Inflammatory macrophage treated with lipopolysaccharide for 4 hours (primary cell): ENCODE measurements at regions not wholly inside any gene's neighbourhood (a gene's known extent, or its start where the extent isn't known, plus 50 kb on each side); places are given as distances from the start of the nearest gene placed in this dataset.

Experiments
- DNase-seq: peaks from one replicate; pipeline ENCODE4 v3.0.0-alpha.2; 2020

GRCh38 chr3:135310317-135310716, 515.3 kb downstream of the EPHB1 start:
- no peak for DNase-seq

GRCh38 chr3:135311699-135312098, 516.6 kb downstream of the EPHB1 start:
- no peak for DNase-seq

GRCh38 chr3:135314237-135314636, 519.2 kb downstream of the EPHB1 start:
- DNase-seq, result no peak

GRCh38 chr3:135324301-135324700, 529.2 kb downstream of the EPHB1 start:
- DNase-seq, result no peak

GRCh38 chr3:135325096-135325495, 530.0 kb downstream of the EPHB1 start:
- no peak for DNase-seq

- DNase-seq, result no peak
Observed at GRCh38 chr3:135325726-135326235, 530.7 kb downstream of the EPHB1 start.

GRCh38 chr3:135326851-135327250, 531.8 kb downstream of the EPHB1 start:
- no peak for DNase-seq

GRCh38 chr3:135328036-135328435, 533.0 kb downstream of the EPHB1 start:
- DNase-seq, result no peak

GRCh38 chr3:135329479-135329878, 534.4 kb downstream of the EPHB1 start:
- DNase-seq, result no peak

GRCh38 chr3:135337192-135337591, 542.1 kb downstream of the EPHB1 start:
- no peak for DNase-seq

GRCh38 chr3:135348690-135349089, 553.6 kb downstream of the EPHB1 start:
- no peak for DNase-seq

- DNase-seq, result no peak
Observed at GRCh38 chr3:135349254-135349948, 554.3 kb downstream of the EPHB1 start.

- no peak for DNase-seq
Observed at GRCh38 chr3:135352213-135352612, 557.2 kb downstream of the EPHB1 start.

- DNase-seq, result no peak
Observed at GRCh38 chr3:135362889-135363288, 567.8 kb downstream of the EPHB1 start.

- no peak for DNase-seq
Observed at GRCh38 chr3:135364676-135365075, 569.6 kb downstream of the EPHB1 start.

GRCh38 chr3:135366816-135367215, 571.8 kb downstream of the EPHB1 start:
- no peak for DNase-seq

- no peak for DNase-seq
Observed at GRCh38 chr3:135368316-135368715, 573.3 kb downstream of the EPHB1 start.

- DNase-seq, result no peak
Observed at GRCh38 chr3:135368781-135369180, 573.7 kb downstream of the EPHB1 start.

GRCh38 chr3:135374571-135374970, 579.5 kb downstream of the EPHB1 start:
- no peak for DNase-seq

- no peak for DNase-seq
Observed at GRCh38 chr3:135382188-135382587, 583.3 kb upstream of the PPP2R3A start.

- no peak for DNase-seq
Observed at GRCh38 chr3:135382621-135383020, 582.9 kb upstream of the PPP2R3A start.

- DNase-seq, result no peak
Observed at GRCh38 chr3:135383301-135383700, 582.2 kb upstream of the PPP2R3A start.

GRCh38 chr3:135392151-135392550, 573.4 kb upstream of the PPP2R3A start:
- no peak for DNase-seq

GRCh38 chr3:135393159-135393558, 572.4 kb upstream of the PPP2R3A start:
- DNase-seq, result no peak

- no peak for DNase-seq
Observed at GRCh38 chr3:135393898-135394525, 571.5 kb upstream of the PPP2R3A start.
